Neural progenitor cell (in vitro differentiated cells): ENCODE measurements at regions not wholly inside any gene's neighbourhood (a gene's known extent, or its start where the extent isn't known, plus 50 kb on each side); places are given as distances from the start of the nearest gene placed in this dataset.

ENCODE experiments used
- CTCF ChIP-seq: fragments of 200-600 bp; sonication (generic); IDR thresholded peaks from 2 replicates; pipeline ENCODE4 v1.5.1; 2017; ENCODE audit warnings: antibody characterized with exemption, mild to moderate bottlenecking
- EZH2 ChIP-seq: fragments of 200-600 bp; sonication (generic); IDR thresholded peaks from 2 replicates; pipeline ENCODE4 v1.6.1; 2017; ENCODE audit warnings: antibody characterized with exemption, mild to moderate bottlenecking, moderate library complexity
- EZH2phosphoT487 ChIP-seq: fragments of 200-600 bp; sonication (generic); IDR thresholded peaks from 2 replicates; pipeline ENCODE4 v1.6.1; 2017; ENCODE audit warnings: antibody characterized with exemption

- no peak for TF ChIP-seq EZH2
- TF ChIP-seq CTCF, result no peak
- no peak for TF ChIP-seq EZH2phosphoT487
Measured at GRCh38 chr2:160667811-160668210, 174.2 kb upstream of the RBMS1 start.
